Transverse colon (tissue), 4 donors: ENCODE measurements at regions not wholly inside any gene's neighbourhood (a gene's known extent, or its start where the extent isn't known, plus 50 kb on each side); places are given as distances from the start of the nearest gene placed in this dataset.

Source experiments
- DNase-seq: peaks from one replicate; pipeline ENCODE4 v3.0.0-alpha.2; 2019
- H3K27ac ChIP-seq, 4 donors: fragments of 200-600 bp; sonication (generic); 2 replicates each; pipeline ENCODE4 v1.5.1; 2016 to 2018; ENCODE audit warnings: inconsistent platforms in 4 of 4
- H3K27me3 ChIP-seq: fragments of 200-600 bp; sonication (generic); 2 replicates; pipeline ENCODE4 v1.5.1; 2017; ENCODE audit warnings: inconsistent platforms
- H3K36me3 ChIP-seq, 4 donors: fragments of 200-600 bp; sonication (generic); 2 replicates each; pipeline ENCODE4 v1.5.1; 2017 to 2019; ENCODE audit warnings: inconsistent platforms in 4 of 4
- H3K4me1 ChIP-seq, 4 donors: fragments of 200-600 bp; sonication (generic); 2 replicates each; pipeline ENCODE4 v1.5.1; 2017 to 2020; ENCODE audit warnings: inconsistent platforms in 4 of 4
- H3K4me3 ChIP-seq, 4 donors: fragments of 200-600 bp; sonication (generic); 1 replicate in 1 of 4; 2 replicates in 3 of 4; pipeline versions ENCODE4 v1.5.1 to v1.6.1; 2017 to 2019; ENCODE audit warnings: inconsistent platforms in 4 of 4
- H3K9me3 ChIP-seq, 2 donors: fragments of 200-600 bp; sonication (generic); 2 replicates each; pipeline ENCODE4 v1.5.1; 2017 to 2019; ENCODE audit warnings: inconsistent platforms in 2 of 2
- CTCF ChIP-seq, 5 experiments: fragments of 200-600 bp in 3 of 5; fragments of 450-650 bp in 2 of 5; sonication (generic) in 3 of 5; IDR thresholded peaks; 1 replicate in 2 of 5; 2 replicates in 3 of 5; pipeline ENCODE4 v1.5.1; 2016 to 2017; ENCODE audit warnings: antibody characterized with exemption in 5 of 5, inconsistent platforms in 3 of 5, mild to moderate bottlenecking in 2 of 5, moderate library complexity in 1 of 5
- EP300 ChIP-seq: sonication (generic); formaldehyde crosslinking; IDR thresholded peaks from one replicate; pipeline ENCODE4 v1.6.1; 2017; ENCODE audit warnings: antibody characterized with exemption, low read depth
- POLR2A ChIP-seq: fragments of 450-650 bp; IDR thresholded peaks from one replicate; pipeline ENCODE4 v1.6.1; 2016; ENCODE audit warnings: antibody characterized with exemption, mild to moderate bottlenecking, moderate library complexity
- POLR2AphosphoS5 ChIP-seq, 3 donors: sonication (generic); formaldehyde crosslinking; IDR thresholded peaks; one replicate each; pipeline ENCODE4 v1.6.1; 2016; ENCODE audit warnings: antibody characterized with exemption in 3 of 3
- WGBS, 2 donors: methylation state at CpG; one replicate each; pipeline ENCODE4 v1.1.5; 2018; ENCODE audit warnings: low coverage in 1 of 2; 5-methylcytosine and 5-hydroxymethylcytosine counted together
- in situ Hi-C, 4 donors: fragments of 200-750 bp; cut with MboI; loops; one replicate each; pipeline versions ENCODE4 v1.15.0 to v1.15.1; 2017; ENCODE audit warnings: low sequenced_read_pairs in 3 of 4, low pct_ligation_motif_present in 1 of 4, low pct_unique_long_range_greater_than_20kb in 1 of 4
- intact Hi-C: fragments of 100-400 bp; cut with DNase I; formaldehyde crosslinking; loops from one replicate; pipeline ENCODE4 v1.15.1; 2023; ENCODE audit warnings: low total_unique reads

DNA sequence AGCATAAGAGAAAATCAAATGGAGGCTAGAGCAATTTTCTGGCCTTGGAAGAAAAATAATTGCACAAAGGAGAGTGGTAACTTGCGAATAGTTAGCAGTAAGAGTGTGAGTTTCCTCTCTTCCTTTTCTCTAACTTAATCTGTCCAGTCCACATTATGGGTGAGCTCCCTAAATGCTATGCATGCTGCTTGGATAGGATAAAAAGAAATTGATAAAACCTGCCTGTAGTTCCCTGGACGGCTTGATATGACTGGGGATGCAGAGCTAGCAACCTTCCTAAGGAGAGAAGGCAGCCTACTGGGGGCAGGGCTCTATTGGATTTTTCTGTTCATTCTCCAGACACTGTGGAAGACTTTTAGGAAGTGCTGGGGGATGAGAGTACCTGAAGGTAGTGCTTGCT is 311.3 kb downstream of the LMO7 start:
- WGBS, 2 donors: 93 to 95% methylated on average over 2 of the region's 2 CpGs
- in situ Hi-C loops: no loop called here
- Histone ChIP-seq H3K27me3 (no peaks in the 10 kb centered on the region), H3K36me3 (no peaks in the 10 kb centered on the region), H3K4me1 (no peaks in the 10 kb centered on the region), H3K9me3 (no peaks in the 10 kb centered on the region), H3K4me3 (no peak overlapping the region), H3K27ac (no peak overlapping the region)
- no peak for TF ChIP-seq EP300
- intact Hi-C loops: no loop called here
- no peak for DNase-seq

DNA sequence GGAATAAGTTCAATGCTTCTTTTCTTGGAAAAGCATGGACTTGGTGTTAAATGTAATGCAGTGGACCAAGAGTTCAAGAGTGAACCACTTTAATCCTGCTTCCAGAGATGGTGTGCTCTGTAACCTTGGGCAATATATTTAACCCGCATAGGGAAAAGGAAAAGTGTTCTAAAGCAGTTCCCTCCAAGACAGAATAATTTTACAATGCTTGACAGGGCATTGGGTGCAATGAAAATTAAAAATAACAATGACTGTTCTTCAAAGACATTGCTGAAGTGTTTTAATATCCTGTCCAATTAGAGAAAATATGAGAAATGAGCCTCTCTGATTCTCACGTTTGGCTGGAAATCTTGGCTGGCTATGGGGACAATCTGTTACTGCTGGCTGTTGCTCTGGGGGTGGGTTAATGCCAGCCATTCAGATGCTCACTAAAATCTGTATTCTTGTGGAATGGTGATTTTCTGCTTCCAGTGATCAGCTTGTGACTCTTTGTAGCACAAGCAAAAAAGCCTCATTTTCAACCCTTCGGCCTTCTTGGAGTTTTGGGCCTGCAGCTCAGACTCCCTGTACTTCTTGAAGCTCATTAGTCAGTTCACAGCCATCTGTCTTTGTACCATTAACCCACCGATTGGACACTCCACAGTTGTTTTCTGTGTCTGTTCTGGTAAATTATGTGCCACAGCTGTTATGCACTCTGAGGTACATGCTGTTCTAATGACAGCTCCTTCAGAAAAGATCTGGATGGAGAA is 310.6 kb downstream of the LMO7 start:
- no peaks in the 10 kb centered on the region for H3K27me3 ChIP-seq
- H3K27ac ChIP-seq: no peak overlapping the region
- no peaks in the 10 kb centered on the region for H3K9me3 ChIP-seq
- 63 to 65% methylated on average over 3 to 4 of the region's 4 CpGs for WGBS, 2 donors
- no peak for DNase-seq
- no peak for TF ChIP-seq POLR2A
- peak in 1 of 3 donors; percentile 11 for TF ChIP-seq POLR2AphosphoS5 (IDR thresholded peaks at IDR 0.05)
- no peak overlapping the region for H3K4me3 ChIP-seq
- H3K36me3 ChIP-seq: no peaks in the 10 kb centered on the region
- no peaks in the 10 kb centered on the region for H3K4me1 ChIP-seq
- in situ Hi-C loops: no loop called here
- intact Hi-C loops: no loop called here

DNA sequence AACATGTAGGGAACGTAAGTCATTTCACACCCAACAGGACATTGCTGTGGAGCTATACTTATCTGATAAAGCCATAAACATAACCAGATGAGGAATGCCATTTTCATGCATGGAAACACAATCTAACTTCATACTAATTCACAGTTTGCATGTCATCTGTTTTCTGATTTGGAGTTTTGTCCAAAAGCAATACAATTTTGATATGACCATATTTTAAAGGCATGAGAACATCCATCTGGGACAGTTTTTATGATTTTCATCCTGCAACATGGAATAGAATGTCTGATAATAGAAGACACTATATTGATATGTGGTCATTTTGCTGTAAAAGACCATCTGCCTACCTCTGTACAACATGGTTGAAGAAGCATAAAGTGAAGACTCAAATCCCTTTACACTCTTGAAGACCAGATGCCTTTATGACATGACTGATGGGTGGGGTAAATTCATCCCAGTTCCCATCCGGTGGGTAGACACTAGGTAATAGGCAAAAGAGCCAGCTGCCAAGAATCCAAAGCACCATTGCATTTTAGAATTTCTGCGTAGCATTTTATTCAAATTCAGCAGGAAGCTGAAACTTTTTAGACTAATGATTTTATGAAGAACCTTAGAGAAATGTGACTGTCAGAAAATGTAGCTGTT is 309.8 kb downstream of the LMO7 start:
- TF ChIP-seq POLR2AphosphoS5 (IDR thresholded peaks at IDR 0.05) (no peak), EP300 (no peak), CTCF (IDR thresholded peaks at IDR 0.05) (no peak), POLR2A (no peak)
- Histone ChIP-seq H3K27ac (no peak overlapping the region), H3K36me3 (no peaks in the 10 kb centered on the region), H3K4me3 (no peak overlapping the region), H3K4me1 (no peaks in the 10 kb centered on the region), H3K9me3 (no peaks in the 10 kb centered on the region), H3K27me3 (no peaks in the 10 kb centered on the region)
- intact Hi-C loops (no loop called here), in situ Hi-C loops (no loop called here)
- WGBS, 2 donors: 86% methylated on average over 3 of the region's 3 CpGs
- no peak for DNase-seq

DNA sequence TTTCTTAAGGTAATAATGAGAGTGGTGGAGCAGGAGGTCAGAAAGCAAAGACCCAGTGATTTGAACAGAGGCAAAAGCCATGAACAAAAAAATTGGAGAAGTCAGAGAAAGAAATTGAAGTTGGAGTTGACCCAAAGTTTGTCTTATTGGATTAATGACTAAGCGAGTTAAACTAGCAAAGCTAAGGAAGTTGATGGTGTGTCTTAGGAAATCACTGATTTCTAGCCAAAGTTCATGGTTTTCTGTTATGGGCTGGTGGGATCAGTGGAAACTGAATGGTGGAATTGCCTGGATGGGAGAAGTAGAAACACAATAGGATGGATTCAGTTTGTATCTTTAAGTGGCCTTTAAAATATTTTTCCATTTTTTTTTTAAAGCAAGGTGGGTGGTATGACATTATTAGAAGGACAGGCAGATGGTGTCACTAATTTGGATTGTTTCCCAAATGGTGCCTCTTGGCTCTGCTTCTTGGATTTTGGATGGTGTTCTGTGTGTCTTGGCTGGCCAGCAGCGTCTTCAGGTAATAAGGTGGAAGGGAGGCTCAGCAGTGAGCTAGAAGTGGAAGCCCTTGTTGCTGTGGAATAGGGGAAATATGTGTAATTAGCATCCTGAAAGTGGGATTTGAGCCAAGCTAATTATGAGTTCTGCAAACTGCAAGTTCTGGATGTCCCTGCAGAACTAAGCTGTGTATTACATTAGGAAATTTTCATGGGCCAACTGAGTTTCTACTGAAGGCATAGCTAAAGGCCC is 302.9 kb downstream of the LMO7 start:
- Histone ChIP-seq H3K36me3 (no peaks in the 10 kb centered on the region), H3K9me3 (no peaks in the 10 kb centered on the region), H3K4me1 (no peaks in the 10 kb centered on the region), H3K27me3 (no peaks in the 10 kb centered on the region), H3K27ac (peak overlapping the region in 1 of 4 donors; percentile 5), H3K4me3 (no peak overlapping the region)
- TF ChIP-seq POLR2A (no peak), CTCF (IDR thresholded peaks at IDR 0.05) (no peak)
- in situ Hi-C loops: no loop called here
- intact Hi-C loops: no loop called here
- DNase-seq: no peak
- WGBS, 2 donors: 62% methylated on average over 1 to 2 of the region's 2 CpGs

DNA sequence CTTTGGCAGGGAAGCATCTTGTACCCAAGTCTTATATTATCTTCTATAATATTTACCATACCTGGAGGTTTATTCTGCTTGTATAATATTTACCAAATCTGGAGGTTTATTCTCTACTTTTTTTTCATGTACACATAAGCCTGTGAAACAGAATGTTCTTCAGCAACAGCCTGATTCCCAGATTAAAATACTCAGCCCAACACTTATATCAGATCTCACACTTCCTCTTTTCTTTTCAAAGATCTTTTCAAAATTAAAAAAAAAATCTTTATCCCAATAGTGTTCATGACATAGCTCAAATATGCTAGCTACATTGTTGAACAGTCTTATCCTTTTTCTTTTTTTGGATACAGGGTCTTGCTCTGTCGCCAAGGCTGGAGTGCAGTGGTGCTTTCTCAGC is 300.7 kb downstream of the LMO7 start:
- TF ChIP-seq EP300: no peak
- no peak for TF ChIP-seq POLR2A
- H3K36me3 ChIP-seq: no peaks in the 10 kb centered on the region
- H3K27ac ChIP-seq: no peak overlapping the region
- H3K9me3 ChIP-seq: no peaks in the 10 kb centered on the region
- DNase-seq: no peak
- no peak overlapping the region for H3K4me3 ChIP-seq
- H3K27me3 ChIP-seq: no peaks in the 10 kb centered on the region
- in situ Hi-C loops (no loop called here), intact Hi-C loops (no loop called here)
- H3K4me1 ChIP-seq: no peaks in the 10 kb centered on the region
- WGBS, 2 donors: 94% methylated on average over 1 of the region's 1 CpG; no CpG with 5 or more reads in 1 of the 2 donors
